GM19025 (cell line): ENCODE measurements at regions not wholly inside any gene's neighbourhood (a gene's known extent, or its start where the extent isn't known, plus 50 kb on each side); places are given as distances from the start of the nearest gene placed in this dataset.

Experiments used
- ATAC-seq: cut with Tn5 transposase; IDR thresholded peaks from one replicate; pipeline ENCODE4 v1.9.1; 2021; ENCODE audit warnings: mild to moderate bottlenecking, low read depth, moderate library complexity; ENCODE audit not compliant: unreplicated experiment

DNA sequence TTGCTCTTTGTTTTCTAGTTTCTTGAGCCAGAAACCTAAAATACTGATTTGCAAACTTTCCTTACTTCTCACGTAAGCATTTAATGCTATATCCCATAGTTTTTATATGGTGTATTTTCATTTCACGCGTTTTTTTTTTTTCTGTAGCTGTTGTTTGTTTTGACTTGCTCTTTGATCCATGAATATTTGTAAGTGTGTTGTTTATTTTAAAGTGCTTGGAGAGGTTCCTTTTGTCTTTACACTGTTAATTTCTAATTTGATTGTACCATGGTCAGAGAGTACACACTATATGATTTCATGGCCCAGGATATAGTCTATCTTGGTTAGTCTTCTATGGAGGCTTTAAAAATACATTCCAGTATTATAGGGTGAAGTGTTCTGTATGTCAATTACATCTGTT is 84.8 kb upstream of the RNF217 start:
- ATAC-seq = no peak

GRCh38 chr6:124879110-124879991 is 82.9 kb upstream of the RNF217 start:
- ATAC-seq = no peak

DNA sequence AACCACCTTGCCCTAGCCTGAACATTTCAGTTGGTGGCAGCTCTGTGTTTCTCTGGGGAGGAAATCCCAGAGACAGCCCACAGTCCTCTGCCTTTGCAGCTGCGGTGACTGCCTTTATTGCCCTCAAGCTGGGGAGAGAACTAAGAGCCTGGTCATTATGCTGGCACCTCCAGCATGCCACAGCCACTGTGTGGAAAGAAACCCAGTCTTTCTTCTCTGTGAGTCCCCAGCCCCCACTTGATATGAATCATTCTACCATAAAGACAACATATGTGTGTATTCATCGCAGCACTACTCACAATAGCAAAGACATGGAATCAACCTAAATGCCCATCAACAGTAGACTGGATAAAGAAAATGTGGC is 82.3 kb upstream of the RNF217 start:
- no peak for ATAC-seq

DNA sequence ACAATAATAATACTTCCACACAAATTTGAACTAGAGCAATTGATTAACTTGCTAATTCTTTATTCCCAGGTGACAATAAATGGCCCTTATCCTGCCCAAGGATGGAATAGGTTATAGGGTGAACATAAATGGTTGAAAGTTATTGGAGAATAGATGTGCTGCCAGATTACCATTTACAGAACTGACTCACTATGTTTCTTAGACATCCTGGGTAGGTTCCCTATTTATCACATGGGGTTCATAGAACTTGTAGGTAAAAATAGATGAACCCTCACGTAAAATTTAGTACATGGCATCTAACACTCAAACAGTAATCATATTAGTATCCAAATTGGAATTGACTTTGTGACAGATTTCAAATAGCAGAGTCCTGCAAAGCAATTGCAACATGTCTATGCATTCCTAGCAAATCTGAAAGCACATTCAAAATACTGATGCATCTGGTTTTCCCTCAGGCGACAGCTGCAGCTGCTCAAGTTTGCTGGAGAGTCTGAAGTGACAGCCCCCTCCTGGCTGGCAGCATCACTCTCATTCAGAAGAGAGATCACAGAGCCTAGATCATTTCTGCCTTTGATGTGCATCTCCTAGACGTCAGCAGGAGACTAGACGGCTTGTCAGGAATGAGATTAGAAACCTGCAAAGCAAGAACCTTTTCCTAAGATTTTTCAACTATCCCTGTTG is 80.2 kb upstream of the RNF217 start:
- ATAC-seq = peak; percentile 61

GRCh38 chr6:124882579-124883393 is 79.5 kb upstream of the RNF217 start:
- no peak for ATAC-seq

- no peak for ATAC-seq
Measured at GRCh38 chr6:124885171-124885570, 77.1 kb upstream of the RNF217 start.

GRCh38 chr6:124887872-124888580 is 74.2 kb upstream of the RNF217 start:
- no peak for ATAC-seq

DNA sequence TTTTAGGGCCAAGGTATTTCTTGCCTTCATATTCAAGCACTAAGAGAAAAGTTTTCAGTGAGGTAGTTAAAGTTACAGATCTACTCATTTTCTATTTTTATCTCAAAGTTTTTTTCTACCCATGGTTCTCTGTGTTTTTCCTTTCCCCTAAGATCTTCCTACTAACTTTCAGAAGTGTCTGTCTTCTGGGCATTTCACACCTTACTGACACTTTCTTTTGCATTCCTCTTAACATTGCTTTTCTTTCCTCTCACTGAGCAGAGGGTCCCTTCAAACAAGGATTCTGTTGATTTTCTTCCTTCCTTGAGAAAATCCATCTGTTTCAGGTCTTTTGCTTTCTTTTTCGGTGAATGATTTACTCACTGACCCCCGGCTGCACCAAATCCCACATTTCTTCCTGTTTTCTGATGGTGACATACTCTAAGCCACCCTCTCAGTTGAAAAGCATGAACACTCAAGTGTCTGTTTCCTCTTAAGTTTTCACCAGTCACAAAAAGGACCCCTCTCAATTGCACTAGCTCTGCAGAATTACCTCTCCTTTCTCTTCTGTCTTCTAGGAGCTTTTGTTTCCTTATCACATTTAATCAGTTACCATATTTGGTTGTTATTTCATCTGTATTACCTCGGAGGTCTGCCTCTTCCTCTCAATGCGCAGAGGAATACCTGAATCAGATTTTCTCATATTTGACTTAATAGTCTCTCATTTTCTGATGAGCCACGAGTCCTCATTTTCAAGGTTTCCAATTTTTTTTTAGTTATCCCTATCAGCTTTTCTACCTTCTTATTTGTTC is 73.5 kb upstream of the RNF217 start:
- no peak for ATAC-seq

- ATAC-seq = no peak
Measured at GRCh38 chr6:124901084-124901483, 61.2 kb upstream of the RNF217 start.

DNA sequence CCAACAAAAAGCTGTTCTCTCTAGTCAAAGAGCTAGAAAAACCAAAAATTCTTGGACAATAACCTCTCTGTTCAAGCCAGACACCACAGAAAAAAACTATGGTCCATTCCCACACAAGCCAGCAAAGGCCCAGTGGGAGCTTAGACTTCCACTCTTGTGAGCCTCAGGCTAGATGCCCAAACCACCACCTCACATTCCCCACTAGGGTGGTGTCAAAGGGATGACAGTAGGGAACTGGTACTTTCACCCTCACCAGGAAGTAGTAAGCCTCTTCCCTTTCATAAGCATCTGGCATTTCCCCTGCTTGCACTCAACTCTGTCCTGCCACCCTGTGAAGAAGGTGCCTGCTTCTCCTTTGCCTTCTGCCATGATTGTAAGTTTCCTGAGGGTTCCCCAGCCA is 58.4 kb upstream of the RNF217 start:
- no peak for ATAC-seq

DNA sequence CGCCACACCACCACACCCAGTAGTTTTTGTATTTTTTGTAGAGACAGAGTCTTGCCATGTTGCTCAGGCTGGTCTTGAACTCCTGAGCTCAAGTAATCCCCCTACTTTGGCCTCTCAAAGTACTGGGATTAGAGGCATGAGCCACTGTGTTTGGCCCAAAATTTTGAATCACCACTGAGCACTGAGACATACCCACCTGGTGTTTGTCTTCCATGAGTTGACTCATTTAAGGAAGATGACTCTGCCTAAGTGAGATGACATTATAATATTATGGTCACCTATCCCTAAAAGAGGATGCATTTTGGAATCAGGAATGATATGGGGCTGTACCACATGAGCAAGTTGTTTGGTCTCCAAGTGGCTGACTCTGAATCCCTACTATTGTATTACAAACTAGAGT is 54.6 kb upstream of the RNF217 start:
- ATAC-seq = no peak
